Neural cell (in vitro differentiated cells): ENCODE measurements at regions not wholly inside any gene's neighbourhood (a gene's known extent, or its start where the extent isn't known, plus 50 kb on each side); places are given as distances from the start of the nearest gene placed in this dataset.
A peak's percentile ranks its signal among the peaks of the same experiment; 100 is the strongest.

Source experiments
- H2AFZ ChIP-seq: fragments of 200-600, 300-800 bp; sonication (generic), shearing (Covaris generic); 2 replicates; pipeline ENCODE4 v1.6.0; 2014; ENCODE audit warnings: low read depth, mild to moderate bottlenecking, antibody characterized with exemption, low read length, moderate library complexity
- H3F3A ChIP-seq: fragments of 200-600 bp; shearing (Covaris generic); 2 replicates; pipeline ENCODE4 v1.6.1; 2016; ENCODE audit warnings: mild to moderate bottlenecking, moderate library complexity, mixed read lengths, antibody characterized with exemption, low read length; ENCODE audit not compliant: insufficient read depth, poor library complexity, severe bottlenecking
- H3K27ac ChIP-seq: fragments of 200-600, 300-800 bp; sonication (generic), shearing (Covaris generic); 2 replicates; pipeline ENCODE4 v1.5.1; 2014; ENCODE audit warnings: mild to moderate bottlenecking, low read length, moderate library complexity
- H3K27me3 ChIP-seq: fragments of 300-800, 200-600 bp; sonication (generic), shearing (Covaris generic); 2 replicates; pipeline ENCODE4 v1.6.0; 2014; ENCODE audit warnings: mild to moderate bottlenecking, low read depth, low read length, moderate library complexity; ENCODE audit not compliant: insufficient read depth
- H3K36me3 ChIP-seq: fragments of 300-800, 200-600 bp; sonication (generic), shearing (Covaris generic); 2 replicates; pipeline ENCODE4 v1.5.1; 2014; ENCODE audit warnings: mild to moderate bottlenecking, antibody characterized with exemption, low read length, moderate library complexity; ENCODE audit not compliant: insufficient read depth
- H3K4me2 ChIP-seq: fragments of 300-800, 200-600 bp; sonication (generic), shearing (Covaris generic); 2 replicates; pipeline ENCODE4 v1.6.0; 2014; ENCODE audit warnings: mild to moderate bottlenecking, low read length
- H3K4me3 ChIP-seq: fragments of 300-800, 200-600 bp; sonication (generic), shearing (Covaris generic); 2 replicates; pipeline ENCODE4 v1.5.1; 2014; ENCODE audit warnings: mild to moderate bottlenecking, low read length, moderate library complexity
- H3K79me2 ChIP-seq: fragments of 200-600 bp; shearing (Covaris generic); replicated peaks from 2 replicates; pipeline ENCODE4 v1.6.0; 2014; ENCODE audit warnings: mild to moderate bottlenecking, low read length, moderate library complexity; ENCODE audit not compliant: insufficient read depth
- H3K9ac ChIP-seq: fragments of 300-800, 200-600 bp; sonication (generic), shearing (Covaris generic); 2 replicates; pipeline ENCODE4 v1.6.1; 2016; ENCODE audit warnings: mild to moderate bottlenecking, low read length, mixed read lengths
- H3K9me2 ChIP-seq: fragments of 200-600 bp; shearing (Covaris generic); 2 replicates; pipeline ENCODE4 v1.6.1; 2016; ENCODE audit warnings: mild to moderate bottlenecking, low read length, mixed read lengths; ENCODE audit not compliant: insufficient read depth
- H3K9me3 ChIP-seq: fragments of 200-600, 300-800 bp; sonication (generic), shearing (Covaris generic); 2 replicates; pipeline ENCODE4 v1.6.1; 2016; ENCODE audit warnings: mild to moderate bottlenecking, mixed run types, low read length, moderate library complexity, mixed read lengths
- H4K20me1 ChIP-seq: fragments of 200-600 bp; shearing (Covaris generic); 2 replicates; pipeline ENCODE4 v1.6.1; 2016; ENCODE audit warnings: mild to moderate bottlenecking, mixed run types; ENCODE audit not compliant: insufficient read depth
- EP300 ChIP-seq: fragments of 450-650 bp; conservative IDR thresholded peaks from 2 replicates; pipeline ENCODE4 v1.6.1; 2014; ENCODE audit warnings: antibody characterized with exemption, mild to moderate bottlenecking, moderate library complexity; ENCODE audit not compliant: poor library complexity, severe bottlenecking
- EZH2 ChIP-seq: fragments of 200-600, 300-800 bp; shearing (Covaris generic), sonication (generic); IDR thresholded peaks from 2 replicates; pipeline ENCODE4 v1.6.1; 2014; ENCODE audit warnings: antibody characterized with exemption, low read length, borderline replicate concordance, mild to moderate bottlenecking; ENCODE audit not compliant: insufficient read depth, poor library complexity, severe bottlenecking
- MXI1 ChIP-seq: fragments of 450-650 bp; conservative IDR thresholded peaks from 2 replicates; pipeline ENCODE4 v1.6.1; 2014; ENCODE audit warnings: antibody characterized with exemption, mild to moderate bottlenecking; ENCODE audit not compliant: poor library complexity, severe bottlenecking
- POLR2AphosphoS5 ChIP-seq: IDR thresholded peaks from 2 replicates; pipeline ENCODE4 v1.6.1; 2012
- RAD21 ChIP-seq: fragments of 450-650 bp; conservative IDR thresholded peaks from 2 replicates; pipeline ENCODE4 v1.6.1; 2014; ENCODE audit warnings: antibody characterized with exemption, mild to moderate bottlenecking, moderate library complexity
- SMC3 ChIP-seq: fragments of 450-650 bp; conservative IDR thresholded peaks from 2 replicates; pipeline ENCODE4 v1.6.1; 2014; ENCODE audit warnings: antibody characterized with exemption, mild to moderate bottlenecking, moderate library complexity; ENCODE audit not compliant: poor library complexity
- TAF1 ChIP-seq: IDR thresholded peaks from 2 replicates; pipeline ENCODE4 v1.6.1; 2012; ENCODE audit warnings: low read depth
- TF ChIP-seq, protein P1 (sequence below): fragments of 450-650 bp; IDR thresholded peaks from 2 replicates; pipeline ENCODE4 v1.5.1; 2014; ENCODE audit warnings: antibody characterized with exemption, mild to moderate bottlenecking, moderate library complexity; ENCODE audit not compliant: poor library complexity, severe bottlenecking
- TF ChIP-seq, protein P2 (sequence below): IDR thresholded peaks from 2 replicates; pipeline ENCODE4 v1.6.1; 2012; ENCODE audit warnings: borderline replicate concordance

DNA sequence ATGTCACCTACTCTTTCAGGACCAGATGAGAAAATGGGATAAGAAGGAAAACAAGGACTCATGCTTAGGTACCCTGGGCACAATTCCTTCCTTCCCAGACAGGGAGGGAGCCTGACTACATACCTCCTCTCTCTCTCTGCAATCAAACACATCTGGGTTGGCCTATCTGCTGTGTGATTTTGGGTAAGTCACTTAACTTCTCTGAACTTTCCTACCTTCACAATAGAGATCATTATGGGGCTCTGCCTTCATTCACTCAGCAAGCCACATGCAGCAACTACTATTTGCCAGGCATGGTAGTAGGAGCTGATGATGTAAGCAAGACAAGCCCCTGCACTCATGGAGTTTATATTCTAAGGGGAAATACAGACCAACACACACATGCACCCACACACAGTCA is 251.2 kb downstream of the SHQ1 start:
- Histone ChIP-seq H3K79me2 (no peaks in the 10 kb centered on the region), H3K9ac (no peak overlapping the region), H4K20me1 (no peaks in the 10 kb centered on the region), H3K4me3 (no peak overlapping the region), H3K9me2 (no peaks in the 10 kb centered on the region), H3K27ac (peak overlapping the region; percentile 87), H3K4me2 (no peak overlapping the region), H3F3A (no peaks in the 10 kb centered on the region), H2AFZ (no peak overlapping the region), H3K9me3 (no peaks in the 10 kb centered on the region), H3K36me3 (no peaks in the 10 kb centered on the region), H3K27me3 (no peaks in the 10 kb centered on the region)
- no peak for TF ChIP-seq MXI1
- no peak for TF ChIP-seq EZH2
- TF ChIP-seq RAD21 = no peak
- TF ChIP-seq, protein P1, sequence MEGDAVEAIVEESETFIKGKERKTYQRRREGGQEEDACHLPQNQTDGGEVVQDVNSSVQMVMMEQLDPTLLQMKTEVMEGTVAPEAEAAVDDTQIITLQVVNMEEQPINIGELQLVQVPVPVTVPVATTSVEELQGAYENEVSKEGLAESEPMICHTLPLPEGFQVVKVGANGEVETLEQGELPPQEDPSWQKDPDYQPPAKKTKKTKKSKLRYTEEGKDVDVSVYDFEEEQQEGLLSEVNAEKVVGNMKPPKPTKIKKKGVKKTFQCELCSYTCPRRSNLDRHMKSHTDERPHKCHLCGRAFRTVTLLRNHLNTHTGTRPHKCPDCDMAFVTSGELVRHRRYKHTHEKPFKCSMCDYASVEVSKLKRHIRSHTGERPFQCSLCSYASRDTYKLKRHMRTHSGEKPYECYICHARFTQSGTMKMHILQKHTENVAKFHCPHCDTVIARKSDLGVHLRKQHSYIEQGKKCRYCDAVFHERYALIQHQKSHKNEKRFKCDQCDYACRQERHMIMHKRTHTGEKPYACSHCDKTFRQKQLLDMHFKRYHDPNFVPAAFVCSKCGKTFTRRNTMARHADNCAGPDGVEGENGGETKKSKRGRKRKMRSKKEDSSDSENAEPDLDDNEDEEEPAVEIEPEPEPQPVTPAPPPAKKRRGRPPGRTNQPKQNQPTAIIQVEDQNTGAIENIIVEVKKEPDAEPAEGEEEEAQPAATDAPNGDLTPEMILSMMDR = no peak
- TF ChIP-seq EP300 = no peak
- no peak for TF ChIP-seq POLR2AphosphoS5

DNA sequence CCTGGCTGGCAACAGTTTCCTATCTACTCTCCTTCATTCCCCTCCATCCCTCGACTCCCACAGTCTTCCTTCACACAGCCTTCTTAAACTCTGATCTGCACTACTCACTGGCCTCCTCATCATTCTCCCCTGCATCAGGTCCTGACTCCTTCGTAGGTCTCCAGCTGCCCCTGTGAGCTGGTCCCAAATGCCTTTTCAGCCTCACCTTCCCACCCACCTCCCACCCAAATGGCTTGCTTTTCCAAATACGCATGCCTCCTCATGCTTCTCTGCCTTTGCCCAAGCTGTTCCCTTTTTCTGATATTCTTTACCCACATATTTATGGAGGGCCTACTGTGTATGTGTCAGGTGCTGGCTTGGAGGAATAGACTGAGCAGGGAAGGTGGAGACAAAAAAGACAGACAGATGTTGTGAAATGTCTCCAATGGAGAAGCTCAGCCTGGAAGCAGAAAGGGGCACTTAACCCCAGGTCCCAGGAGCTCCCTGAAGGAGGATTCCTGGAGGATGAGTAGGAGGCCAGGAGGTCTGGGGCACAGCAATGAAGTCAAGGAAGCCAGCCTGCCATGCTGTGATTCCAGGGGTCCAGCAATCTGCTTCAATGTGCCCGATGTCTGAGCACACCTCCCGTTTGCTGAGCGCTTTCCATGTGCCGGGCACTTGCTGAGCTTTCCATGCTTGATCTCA is 252.2 kb downstream of the SHQ1 start:
- Histone ChIP-seq H3K4me3 (no peak overlapping the region), H2AFZ (no peak overlapping the region), H3K79me2 (no peaks in the 10 kb centered on the region), H3F3A (no peaks in the 10 kb centered on the region), H3K9me3 (no peaks in the 10 kb centered on the region), H4K20me1 (no peaks in the 10 kb centered on the region), H3K4me2 (no peak overlapping the region), H3K9ac (no peak overlapping the region), H3K27ac (no peak overlapping the region), H3K9me2 (no peaks in the 10 kb centered on the region), H3K36me3 (no peaks in the 10 kb centered on the region), H3K27me3 (no peaks in the 10 kb centered on the region)
- TF ChIP-seq POLR2AphosphoS5 (no peak), MXI1 (no peak), SMC3 (no peak), TAF1 (no peak), EP300 (no peak), EZH2 (no peak), RAD21 (no peak)
- TF ChIP-seq, protein P2, sequence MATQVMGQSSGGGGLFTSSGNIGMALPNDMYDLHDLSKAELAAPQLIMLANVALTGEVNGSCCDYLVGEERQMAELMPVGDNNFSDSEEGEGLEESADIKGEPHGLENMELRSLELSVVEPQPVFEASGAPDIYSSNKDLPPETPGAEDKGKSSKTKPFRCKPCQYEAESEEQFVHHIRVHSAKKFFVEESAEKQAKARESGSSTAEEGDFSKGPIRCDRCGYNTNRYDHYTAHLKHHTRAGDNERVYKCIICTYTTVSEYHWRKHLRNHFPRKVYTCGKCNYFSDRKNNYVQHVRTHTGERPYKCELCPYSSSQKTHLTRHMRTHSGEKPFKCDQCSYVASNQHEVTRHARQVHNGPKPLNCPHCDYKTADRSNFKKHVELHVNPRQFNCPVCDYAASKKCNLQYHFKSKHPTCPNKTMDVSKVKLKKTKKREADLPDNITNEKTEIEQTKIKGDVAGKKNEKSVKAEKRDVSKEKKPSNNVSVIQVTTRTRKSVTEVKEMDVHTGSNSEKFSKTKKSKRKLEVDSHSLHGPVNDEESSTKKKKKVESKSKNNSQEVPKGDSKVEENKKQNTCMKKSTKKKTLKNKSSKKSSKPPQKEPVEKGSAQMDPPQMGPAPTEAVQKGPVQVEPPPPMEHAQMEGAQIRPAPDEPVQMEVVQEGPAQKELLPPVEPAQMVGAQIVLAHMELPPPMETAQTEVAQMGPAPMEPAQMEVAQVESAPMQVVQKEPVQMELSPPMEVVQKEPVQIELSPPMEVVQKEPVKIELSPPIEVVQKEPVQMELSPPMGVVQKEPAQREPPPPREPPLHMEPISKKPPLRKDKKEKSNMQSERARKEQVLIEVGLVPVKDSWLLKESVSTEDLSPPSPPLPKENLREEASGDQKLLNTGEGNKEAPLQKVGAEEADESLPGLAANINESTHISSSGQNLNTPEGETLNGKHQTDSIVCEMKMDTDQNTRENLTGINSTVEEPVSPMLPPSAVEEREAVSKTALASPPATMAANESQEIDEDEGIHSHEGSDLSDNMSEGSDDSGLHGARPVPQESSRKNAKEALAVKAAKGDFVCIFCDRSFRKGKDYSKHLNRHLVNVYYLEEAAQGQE = no peak
- TF ChIP-seq, protein P1 = no peak
